Trophoblast cell (in vitro differentiated cells and primary cell): ENCODE measurements at regions not wholly inside any gene's neighbourhood (a gene's known extent, or its start where the extent isn't known, plus 50 kb on each side); places are given as distances from the start of the nearest gene placed in this dataset.

ENCODE experiments used
- DNase-seq, 2 donors: peaks; one replicate each; pipeline ENCODE4 v3.0.0-alpha.2; 2016
- H2AFZ ChIP-seq: 2 replicates; pipeline ENCODE4 v1.6.1; 2013; ENCODE audit warnings: low read length, moderate library complexity, mild to moderate bottlenecking; ENCODE audit not compliant: insufficient read depth, poor library complexity
- H2AK5ac ChIP-seq: 2 replicates; pipeline ENCODE4 v1.6.1; 2013; ENCODE audit warnings: mild to moderate bottlenecking, low read length
- H2BK120ac ChIP-seq: 2 replicates; pipeline ENCODE4 v1.6.1; 2013; ENCODE audit warnings: low read length, mild to moderate bottlenecking, moderate library complexity; ENCODE audit not compliant: insufficient read depth, poor library complexity
- H2BK12ac ChIP-seq: 2 replicates; pipeline ENCODE4 v1.6.1; 2013; ENCODE audit warnings: mild to moderate bottlenecking, low read length, moderate library complexity
- H2BK5ac ChIP-seq: 2 replicates; pipeline ENCODE4 v1.6.1; 2013; ENCODE audit warnings: low read length, low read depth, moderate library complexity, mild to moderate bottlenecking; ENCODE audit not compliant: poor library complexity
- H3K14ac ChIP-seq: 2 replicates; pipeline ENCODE4 v1.6.1; 2013; ENCODE audit warnings: mild to moderate bottlenecking, low read length
- H3K18ac ChIP-seq: 2 replicates; pipeline ENCODE4 v1.6.1; 2013; ENCODE audit warnings: mild to moderate bottlenecking, low read length
- H3K23ac ChIP-seq: 2 replicates; pipeline ENCODE4 v1.6.1; 2013; ENCODE audit warnings: low read length
- H3K27ac ChIP-seq: 2 replicates; pipeline ENCODE4 v1.5.1; 2013; ENCODE audit warnings: low read depth, mild to moderate bottlenecking, inconsistent platforms, low read length, moderate library complexity
- H3K27me3 ChIP-seq: 2 replicates; pipeline ENCODE4 v1.6.1; 2013; ENCODE audit warnings: inconsistent platforms, mild to moderate bottlenecking, low read length, moderate library complexity; ENCODE audit not compliant: insufficient read depth
- H3K36me3 ChIP-seq, 2 experiments: 1 replicate in 1 of 2; 2 replicates in 1 of 2; pipeline ENCODE4 v1.6.1; 2013; ENCODE audit warnings: low read length in 2 of 2, mild to moderate bottlenecking in 2 of 2, moderate library complexity in 1 of 2; ENCODE audit not compliant: insufficient read depth in 2 of 2, control insufficient read depth in 1 of 2
- H3K4ac ChIP-seq: 2 replicates; pipeline ENCODE4 v1.6.1; 2013; ENCODE audit warnings: low read depth, mild to moderate bottlenecking, low read length, moderate library complexity
- H3K4me1 ChIP-seq, 2 experiments: 1 replicate in 1 of 2; 2 replicates in 1 of 2; pipeline ENCODE4 v1.6.1; 2013; ENCODE audit warnings: low read length in 2 of 2, mild to moderate bottlenecking in 2 of 2, moderate library complexity in 1 of 2; ENCODE audit not compliant: insufficient read depth in 2 of 2, control insufficient read depth in 1 of 2
- H3K4me2 ChIP-seq: 2 replicates; pipeline ENCODE4 v1.6.1; 2013; ENCODE audit warnings: inconsistent platforms, mild to moderate bottlenecking, low read length, moderate library complexity
- H3K4me3 ChIP-seq: 2 replicates; pipeline ENCODE4 v1.5.1; 2013; ENCODE audit warnings: mild to moderate bottlenecking, low read depth, low read length, inconsistent platforms
- H3K79me1 ChIP-seq: one replicate; pipeline ENCODE4 v1.6.1; 2013; ENCODE audit warnings: low read length
- H3K79me2 ChIP-seq: 2 replicates; pipeline ENCODE4 v1.6.1; 2013; ENCODE audit warnings: low read length, mild to moderate bottlenecking; ENCODE audit not compliant: control insufficient read depth, insufficient read depth, poor library complexity
- H3K9ac ChIP-seq: 2 replicates; pipeline ENCODE4 v1.6.1; 2013; ENCODE audit warnings: mild to moderate bottlenecking, low read length
- H3K9me3 ChIP-seq: 2 replicates; pipeline ENCODE4 v1.6.1; 2013; ENCODE audit warnings: low read depth, mild to moderate bottlenecking, control low read depth, inconsistent platforms, low read length; ENCODE audit not compliant: insufficient read depth
- H4K12ac ChIP-seq: 2 replicates; pipeline ENCODE4 v1.6.1; 2013; ENCODE audit warnings: low read depth, mild to moderate bottlenecking, low read length, moderate library complexity
- H4K8ac ChIP-seq: 2 replicates; pipeline ENCODE4 v1.6.1; 2013; ENCODE audit warnings: low read depth, mild to moderate bottlenecking, low read length, moderate library complexity
- H4K91ac ChIP-seq: one replicate; pipeline ENCODE4 v1.6.1; 2013; ENCODE audit warnings: low read depth, mild to moderate bottlenecking, low read length, moderate library complexity
- WGBS: extraction: QIAGEN DNeasy Blood & Tissue Kit; methylation state at CpG from one replicate; pipeline ENCODE4 v1.1.7; 2013; ENCODE audit warnings: missing lambda C conversion rate; ENCODE audit not compliant: insufficient read length, insufficient coverage; ENCODE audit errors: extremely low coverage; 5-methylcytosine and 5-hydroxymethylcytosine counted together

- H2BK5ac ChIP-seq: no peak overlapping the region
- H3K18ac ChIP-seq: no peak overlapping the region
- no peak overlapping the region for H4K91ac ChIP-seq
- H3K27me3 ChIP-seq: no peaks in the 10 kb centered on the region
- H4K8ac ChIP-seq: no peak overlapping the region
- no peak overlapping the region for H2AFZ ChIP-seq
- H2BK120ac ChIP-seq: no peak overlapping the region
- H2AK5ac ChIP-seq: no peak overlapping the region
- H4K12ac ChIP-seq: no peak overlapping the region
- H3K14ac ChIP-seq: no peak overlapping the region
- no peaks in the 10 kb centered on the region for H3K9me3 ChIP-seq
- H3K79me1 ChIP-seq: no peaks in the 10 kb centered on the region
- H3K79me2 ChIP-seq: no peaks in the 10 kb centered on the region
- H3K36me3 ChIP-seq: no peaks in the 10 kb centered on the region
- H3K4ac ChIP-seq: no peak overlapping the region
- no peak overlapping the region for H3K23ac ChIP-seq
- no peak overlapping the region for H3K9ac ChIP-seq
- WGBS: no CpG with 5 or more reads among the region's 1 CpG
- no peaks in the 10 kb centered on the region for H3K4me1 ChIP-seq
- H2BK12ac ChIP-seq: no peak overlapping the region
- no peak overlapping the region for H3K4me2 ChIP-seq
- H3K4me3 ChIP-seq: no peak overlapping the region
- no peak overlapping the region for H3K27ac ChIP-seq
- no peak for DNase-seq
Measured at GRCh38 chr4:138492176-138492575, 250.0 kb upstream of the SLC7A11 start.

- Histone ChIP-seq H4K8ac (no peak overlapping the region), H3K27ac (no peak overlapping the region), H3K36me3 (no peaks in the 10 kb centered on the region), H3K4me3 (no peak overlapping the region), H3K4me1 (no peaks in the 10 kb centered on the region), H3K79me2 (no peaks in the 10 kb centered on the region), H3K9ac (no peak overlapping the region), H3K18ac (no peak overlapping the region), H2BK5ac (no peak overlapping the region), H2AK5ac (no peak overlapping the region), H3K4me2 (no peak overlapping the region), H2AFZ (no peak overlapping the region), H4K12ac (no peak overlapping the region), H3K79me1 (no peaks in the 10 kb centered on the region), H3K4ac (no peak overlapping the region), H3K27me3 (no peaks in the 10 kb centered on the region), H3K9me3 (no peaks in the 10 kb centered on the region), H4K91ac (no peak overlapping the region), H2BK12ac (no peak overlapping the region), H2BK120ac (no peak overlapping the region), H3K14ac (no peak overlapping the region), H3K23ac (no peak overlapping the region)
- no CpG with 5 or more reads among the region's 4 CpGs for WGBS
- DNase-seq: no peak
Measured at GRCh38 chr4:138488533-138488932, 246.4 kb upstream of the SLC7A11 start.

DNA sequence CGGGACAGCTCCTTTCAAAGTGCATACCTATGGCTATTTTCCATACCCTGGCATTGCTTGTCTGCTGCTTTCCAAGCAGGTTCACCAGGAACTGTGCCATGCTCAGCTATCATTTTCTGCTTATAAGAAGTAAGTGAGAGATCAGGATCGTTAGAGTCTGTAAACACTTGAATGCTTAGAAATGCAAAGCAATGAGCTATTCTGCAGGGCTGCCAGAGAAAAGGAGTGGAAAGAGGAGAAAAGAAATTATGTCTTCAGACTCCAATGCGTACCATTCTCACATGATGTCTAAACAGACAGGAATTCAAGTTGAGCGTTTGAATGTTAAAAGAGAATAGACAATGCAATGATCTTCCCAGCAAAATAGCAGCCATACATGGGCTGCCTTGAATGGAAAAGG lies 245.5 kb upstream of the SLC7A11 start:
- no peaks in the 10 kb centered on the region for H3K36me3 ChIP-seq
- H3K79me2 ChIP-seq: no peaks in the 10 kb centered on the region
- H3K27ac ChIP-seq: no peak overlapping the region
- H3K4me2 ChIP-seq: no peak overlapping the region
- H3K14ac ChIP-seq: no peak overlapping the region
- no peaks in the 10 kb centered on the region for H3K9me3 ChIP-seq
- no peak overlapping the region for H3K18ac ChIP-seq
- no peak overlapping the region for H3K23ac ChIP-seq
- H2AFZ ChIP-seq: no peak overlapping the region
- no peak overlapping the region for H2AK5ac ChIP-seq
- no peak overlapping the region for H2BK120ac ChIP-seq
- no peak overlapping the region for H2BK5ac ChIP-seq
- no peak overlapping the region for H4K8ac ChIP-seq
- no peak overlapping the region for H2BK12ac ChIP-seq
- no peak for DNase-seq
- no peak overlapping the region for H4K12ac ChIP-seq
- no CpG with 5 or more reads among the region's 4 CpGs for WGBS
- H3K4me1 ChIP-seq: no peaks in the 10 kb centered on the region
- H3K79me1 ChIP-seq: no peaks in the 10 kb centered on the region
- no peak overlapping the region for H3K4ac ChIP-seq
- no peaks in the 10 kb centered on the region for H3K27me3 ChIP-seq
- H3K9ac ChIP-seq: no peak overlapping the region
- no peak overlapping the region for H4K91ac ChIP-seq
- no peak overlapping the region for H3K4me3 ChIP-seq

DNA sequence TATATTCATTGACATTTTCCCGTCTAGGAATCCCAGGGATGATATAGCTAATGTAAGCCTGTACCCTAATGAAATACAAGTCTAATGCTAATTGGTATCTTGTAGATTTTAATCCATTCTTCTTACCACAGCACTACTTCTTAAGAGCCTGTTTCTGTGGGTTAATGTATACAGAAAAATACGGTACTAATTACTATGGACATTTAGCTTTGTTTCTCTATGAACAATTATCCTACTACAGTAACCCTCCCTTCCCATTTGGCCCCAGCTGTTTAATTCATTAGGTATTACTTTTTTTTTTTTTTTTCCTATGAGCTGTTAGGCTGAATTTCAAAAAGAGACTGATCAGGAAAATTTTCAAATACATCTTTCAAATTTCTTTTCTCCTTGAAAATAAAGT lies 245.1 kb upstream of the SLC7A11 start:
- Histone ChIP-seq H3K9ac (no peak overlapping the region), H3K9me3 (no peaks in the 10 kb centered on the region), H4K91ac (no peak overlapping the region), H3K79me2 (no peaks in the 10 kb centered on the region), H3K4me3 (no peak overlapping the region), H3K14ac (no peak overlapping the region), H4K8ac (no peak overlapping the region), H3K27me3 (no peaks in the 10 kb centered on the region), H2BK12ac (no peak overlapping the region), H3K18ac (no peak overlapping the region), H3K4me1 (no peaks in the 10 kb centered on the region), H3K36me3 (no peaks in the 10 kb centered on the region), H4K12ac (no peak overlapping the region), H3K27ac (no peak overlapping the region), H2AK5ac (no peak overlapping the region), H3K4ac (no peak overlapping the region), H2AFZ (no peak overlapping the region), H3K4me2 (no peak overlapping the region), H2BK120ac (no peak overlapping the region), H3K79me1 (no peaks in the 10 kb centered on the region), H3K23ac (no peak overlapping the region), H2BK5ac (no peak overlapping the region)
- no CpG with 5 or more reads among the region's 2 CpGs for WGBS
- DNase-seq: no peak
